Activated B cell treated with CpG ODN at 0.5 μM for 24 hours (primary cell): ENCODE measurements at regions not wholly inside any gene's neighbourhood (a gene's known extent, or its start where the extent isn't known, plus 50 kb on each side); places are given as distances from the start of the nearest gene placed in this dataset.

Experiments used
- ATAC-seq: fragments of 200-7000 bp; cut with Tn5 transposase; one replicate; pipeline ENCODE4 v1.10.0; 2021; ENCODE audit warnings: low read depth, mild to moderate bottlenecking, moderate library complexity
- CTCF ChIA-PET: fragments of 350-600 bp; sonication (Branson Sonifier 250); formaldehyde crosslinking; loops from one replicate; lab custom pipeline; 2021; ENCODE audit warnings: antibody characterized with exemption; lab: Charles Lee
- POLR2A ChIA-PET: fragments of 350-600 bp; sonication (Branson Sonifier 250); formaldehyde crosslinking; loops from one replicate; lab custom pipeline; 2021; ENCODE audit warnings: antibody characterized with exemption; lab: Charles Lee
- DNase-seq: peaks from one replicate; pipeline ENCODE4 v3.0.0; 2022
- H3K27ac Mint-ChIP-seq: one replicate; pipeline ENCODE4 v1.8.0; 2020; ENCODE audit warnings: mixed read lengths
- H3K27me3 Mint-ChIP-seq: one replicate; pipeline ENCODE4 v1.8.0; 2021; ENCODE audit warnings: mixed read lengths
- H3K36me3 Mint-ChIP-seq: one replicate; pipeline ENCODE4 v1.8.0; 2021; ENCODE audit warnings: low read depth, mixed read lengths
- H3K4me1 Mint-ChIP-seq: one replicate; pipeline ENCODE4 v1.8.0; 2021; ENCODE audit warnings: mixed read lengths
- H3K4me3 Mint-ChIP-seq: one replicate; pipeline ENCODE4 v1.8.0; 2020; ENCODE audit warnings: mild to moderate bottlenecking, mixed read lengths
- H3K9me3 Mint-ChIP-seq: one replicate; pipeline ENCODE4 v1.8.0; 2020; ENCODE audit warnings: mixed read lengths
- CTCF ChIP-seq: fragments of 200-600 bp; IDR thresholded peaks from one replicate; pipeline ENCODE4 v1.8.0; 2022; ENCODE audit warnings: antibody characterized with exemption, mild to moderate bottlenecking
- intact Hi-C: fragments of 100-400 bp; cut with micrococcal nuclease; formaldehyde crosslinking; loops from one replicate; pipeline ENCODE4 v1.15.1; 2024

GRCh38 chr2:80815259-80815658 is 510.7 kb upstream of the LRRTM1 start:
- ATAC-seq: no peak
- POLR2A ChIA-PET: no interaction called here
- Mint-ChIP-seq H3K36me3 (no peaks in the 10 kb centered on the region), H3K4me1 (no peaks in the 10 kb centered on the region), H3K27ac (no peak overlapping the region), H3K4me3 (no peak overlapping the region), H3K9me3 (peaks cover 18% of the 10 kb centered on the region), H3K27me3 (no peaks in the 10 kb centered on the region)
- TF ChIP-seq CTCF: no peak
- CTCF ChIA-PET: no interaction called here
- no peak for DNase-seq
- intact Hi-C loops: no loop called here

- ChIA-PET POLR2A (no interaction called here), CTCF (no interaction called here)
- intact Hi-C loops: no loop called here
- no peak for TF ChIP-seq CTCF
- no peaks in the 10 kb centered on the region for H3K27me3 Mint-ChIP-seq
- no peak for ATAC-seq
- H3K27ac Mint-ChIP-seq: no peak overlapping the region
- H3K9me3 Mint-ChIP-seq: peaks cover 8% of the 10 kb centered on the region
- H3K4me1 Mint-ChIP-seq: no peaks in the 10 kb centered on the region
- no peaks in the 10 kb centered on the region for H3K36me3 Mint-ChIP-seq
- H3K4me3 Mint-ChIP-seq: no peak overlapping the region
- no peak for DNase-seq
Observed at GRCh38 chr2:80786584-80786983, 482.0 kb upstream of the LRRTM1 start.

GRCh38 chr2:80778704-80779103 is 474.2 kb upstream of the LRRTM1 start:
- Mint-ChIP-seq H3K4me1 (no peaks in the 10 kb centered on the region), H3K36me3 (no peaks in the 10 kb centered on the region), H3K9me3 (peaks cover 15% of the 10 kb centered on the region), H3K27me3 (no peaks in the 10 kb centered on the region), H3K4me3 (no peak overlapping the region), H3K27ac (no peak overlapping the region)
- intact Hi-C loops: no loop called here
- DNase-seq: no peak
- ATAC-seq: no peak
- ChIA-PET CTCF (no interaction called here), POLR2A (no interaction called here)
- no peak for TF ChIP-seq CTCF

- no peak for DNase-seq
- ChIA-PET CTCF (no interaction called here), POLR2A (no interaction called here)
- H3K27me3 Mint-ChIP-seq: no peaks in the 10 kb centered on the region
- no peak for TF ChIP-seq CTCF
- ATAC-seq: no peak
- peaks cover 9% of the 10 kb centered on the region for H3K9me3 Mint-ChIP-seq
- no peak overlapping the region for H3K4me3 Mint-ChIP-seq
- intact Hi-C loops: no loop called here
- H3K4me1 Mint-ChIP-seq: no peaks in the 10 kb centered on the region
- H3K27ac Mint-ChIP-seq: no peak overlapping the region
- no peaks in the 10 kb centered on the region for H3K36me3 Mint-ChIP-seq
Observed at GRCh38 chr2:80748592-80748991, 444.0 kb upstream of the LRRTM1 start.

GRCh38 chr2:80737047-80737446 is 432.5 kb upstream of the LRRTM1 start:
- ATAC-seq: no peak
- intact Hi-C loops: no loop called here
- POLR2A ChIA-PET: no interaction called here
- H3K4me1 Mint-ChIP-seq: no peaks in the 10 kb centered on the region
- H3K27ac Mint-ChIP-seq: no peak overlapping the region
- no peak for DNase-seq
- no peak overlapping the region for H3K4me3 Mint-ChIP-seq
- TF ChIP-seq CTCF: no peak
- no peaks in the 10 kb centered on the region for H3K36me3 Mint-ChIP-seq
- CTCF ChIA-PET: no interaction called here
- peaks cover 20% of the 10 kb centered on the region for H3K9me3 Mint-ChIP-seq
- no peaks in the 10 kb centered on the region for H3K27me3 Mint-ChIP-seq
